Mesenchymal stem cell (in vitro differentiated cells and primary cell): ENCODE measurements at regions not wholly inside any gene's neighbourhood (a gene's known extent, or its start where the extent isn't known, plus 50 kb on each side); places are given as distances from the start of the nearest gene placed in this dataset.

ENCODE experiments used
- DNase-seq: peaks from one replicate; pipeline ENCODE4 v3.0.0-alpha.2; 2013
- H2AFZ ChIP-seq: one replicate; pipeline ENCODE4 v1.6.1; 2013; ENCODE audit warnings: low read depth, mild to moderate bottlenecking, control low read depth, inconsistent platforms, low read length, moderate library complexity
- H2AK5ac ChIP-seq: 2 replicates; pipeline ENCODE4 v1.6.1; 2013; ENCODE audit warnings: low read length, moderate library complexity, mild to moderate bottlenecking, inconsistent platforms; ENCODE audit not compliant: severe bottlenecking
- H2BK120ac ChIP-seq: one replicate; pipeline ENCODE4 v1.6.1; 2013; ENCODE audit warnings: low read depth, mild to moderate bottlenecking, inconsistent platforms, low read length, moderate library complexity
- H2BK12ac ChIP-seq, 2 experiments: one replicate each; pipeline ENCODE4 v1.6.1; 2013; ENCODE audit warnings: inconsistent platforms in 2 of 2, low read length in 2 of 2, mild to moderate bottlenecking in 2 of 2, moderate library complexity in 2 of 2, control low read depth in 1 of 2
- H2BK15ac ChIP-seq: one replicate; pipeline ENCODE4 v1.6.1; 2013; ENCODE audit warnings: mild to moderate bottlenecking, low read depth, inconsistent platforms; ENCODE audit not compliant: poor library complexity, severe bottlenecking
- H2BK5ac ChIP-seq: 2 replicates; pipeline ENCODE4 v1.6.1; 2013; ENCODE audit warnings: low read depth, mild to moderate bottlenecking, low read length, control low read depth, inconsistent platforms; ENCODE audit not compliant: poor library complexity, severe bottlenecking
- H3K14ac ChIP-seq, 2 experiments: one replicate each; pipeline ENCODE4 v1.6.1; 2013; ENCODE audit warnings: inconsistent platforms in 2 of 2, low read length in 2 of 2, control low read depth in 1 of 2, mild to moderate bottlenecking in 1 of 2, moderate library complexity in 1 of 2
- H3K18ac ChIP-seq, 2 experiments: one replicate each; pipeline ENCODE4 v1.6.1; 2013; ENCODE audit warnings: inconsistent platforms in 2 of 2, low read length in 2 of 2, control low read depth in 1 of 2, low read depth in 1 of 2, mild to moderate bottlenecking in 1 of 2
- H3K23ac ChIP-seq, 2 experiments: one replicate each; pipeline ENCODE4 v1.6.1; 2013; ENCODE audit warnings: inconsistent platforms in 2 of 2, low read length in 2 of 2, mild to moderate bottlenecking in 2 of 2, moderate library complexity in 2 of 2, control low read depth in 1 of 2
- H3K27ac ChIP-seq: 2 replicates; pipeline ENCODE4 v1.5.1; 2013; ENCODE audit warnings: mild to moderate bottlenecking, moderate library complexity, low read length, control low read depth, inconsistent platforms; ENCODE audit not compliant: poor library complexity, severe bottlenecking
- H3K27me3 ChIP-seq, 2 experiments: 2 replicates each; pipeline versions ENCODE4 v1.6.1 to v1.7.0; 2013; ENCODE audit warnings: low read length in 2 of 2, mild to moderate bottlenecking in 2 of 2, moderate library complexity in 2 of 2, control low read depth in 1 of 2, inconsistent platforms in 1 of 2; ENCODE audit not compliant: control insufficient read depth in 1 of 2, insufficient read depth in 1 of 2
- H3K36me3 ChIP-seq, 2 experiments: 2 replicates each; pipeline versions ENCODE4 v1.6.1 to v1.7.0; 2013; ENCODE audit warnings: low read length in 2 of 2, control low read depth in 1 of 2, inconsistent platforms in 1 of 2, low read depth in 1 of 2, mild to moderate bottlenecking in 1 of 2; ENCODE audit not compliant: insufficient read depth in 2 of 2, control insufficient read depth in 1 of 2
- H3K4ac ChIP-seq, 2 experiments: one replicate each; pipeline ENCODE4 v1.6.1; 2013; ENCODE audit warnings: inconsistent platforms in 2 of 2, low read length in 2 of 2, mild to moderate bottlenecking in 2 of 2, moderate library complexity in 2 of 2, control low read depth in 1 of 2, low read depth in 1 of 2
- H3K4me1 ChIP-seq: 2 replicates; pipeline ENCODE4 v1.6.1; 2013; ENCODE audit warnings: low read depth, low read length, control low read depth; ENCODE audit not compliant: control insufficient read depth, insufficient read depth
- H3K4me2 ChIP-seq: 2 replicates; pipeline ENCODE4 v1.6.1; 2013; ENCODE audit warnings: low read length, mild to moderate bottlenecking, inconsistent platforms; ENCODE audit not compliant: poor library complexity, severe bottlenecking
- H3K4me3 ChIP-seq, 2 experiments: 2 replicates each; pipeline versions ENCODE4 v1.5.1 to v1.7.0; 2013; ENCODE audit warnings: low read length in 2 of 2, mild to moderate bottlenecking in 2 of 2, control low read depth in 1 of 2, low read depth in 1 of 2; ENCODE audit not compliant: insufficient read depth in 1 of 2
- H3K79me1 ChIP-seq: replicated peaks from 2 replicates; pipeline ENCODE4 v1.6.1; 2013; ENCODE audit warnings: mild to moderate bottlenecking, control low read depth, low read length, inconsistent platforms; ENCODE audit not compliant: poor library complexity, severe bottlenecking
- H3K9ac ChIP-seq: 2 replicates; pipeline ENCODE4 v1.7.0; 2013; ENCODE audit warnings: mild to moderate bottlenecking, low read length, moderate library complexity
- H3K9me3 ChIP-seq: 2 replicates; pipeline ENCODE4 v1.7.0; 2013; ENCODE audit warnings: mild to moderate bottlenecking, low read length; ENCODE audit not compliant: control insufficient read depth
- H4K8ac ChIP-seq: one replicate; pipeline ENCODE4 v1.6.1; 2013; ENCODE audit warnings: inconsistent platforms, mild to moderate bottlenecking, low read length, moderate library complexity
- H4K91ac ChIP-seq: one replicate; pipeline ENCODE4 v1.6.1; 2013; ENCODE audit warnings: mild to moderate bottlenecking, low read length, inconsistent platforms
- WGBS: methylation state at CpG from one replicate; pipeline ENCODE4 v1.1.7; 2013; ENCODE audit warnings: mixed read lengths; 5-methylcytosine and 5-hydroxymethylcytosine counted together

- H3K9me3 ChIP-seq = peaks cover 6% of the 10 kb centered on the region
- H3K36me3 ChIP-seq = no peaks in the 10 kb centered on the region
- H3K9ac ChIP-seq = no peak overlapping the region
- H2BK12ac ChIP-seq = no peak overlapping the region
- H3K4me1 ChIP-seq = peaks cover 2% of the 10 kb centered on the region
- H3K14ac ChIP-seq = no peak overlapping the region
- H4K8ac ChIP-seq = no peak overlapping the region
- no peak overlapping the region for H2AK5ac ChIP-seq
- no peak overlapping the region for H2BK5ac ChIP-seq
- H2BK120ac ChIP-seq = no peak overlapping the region
- no peak overlapping the region for H3K4me3 ChIP-seq
- WGBS = 80% methylated on average over 4 of the region's 5 CpGs
- no peak overlapping the region for H4K91ac ChIP-seq
- no peak overlapping the region for H2AFZ ChIP-seq
- H3K18ac ChIP-seq = no peak overlapping the region
- no peak overlapping the region for H3K27ac ChIP-seq
- H3K79me1 ChIP-seq = no peaks in the 10 kb centered on the region
- no peak overlapping the region for H3K4ac ChIP-seq
- no peak for DNase-seq
- H3K23ac ChIP-seq = no peak overlapping the region
- peaks cover 8 to 86% of the 10 kb centered on the region in 2 experiments for H3K27me3 ChIP-seq
- no peak overlapping the region for H2BK15ac ChIP-seq
- H3K4me2 ChIP-seq = no peak overlapping the region
Observed at GRCh38 chr20:56979125-56979524, 287.3 kb downstream of the BMP7 start.

DNA sequence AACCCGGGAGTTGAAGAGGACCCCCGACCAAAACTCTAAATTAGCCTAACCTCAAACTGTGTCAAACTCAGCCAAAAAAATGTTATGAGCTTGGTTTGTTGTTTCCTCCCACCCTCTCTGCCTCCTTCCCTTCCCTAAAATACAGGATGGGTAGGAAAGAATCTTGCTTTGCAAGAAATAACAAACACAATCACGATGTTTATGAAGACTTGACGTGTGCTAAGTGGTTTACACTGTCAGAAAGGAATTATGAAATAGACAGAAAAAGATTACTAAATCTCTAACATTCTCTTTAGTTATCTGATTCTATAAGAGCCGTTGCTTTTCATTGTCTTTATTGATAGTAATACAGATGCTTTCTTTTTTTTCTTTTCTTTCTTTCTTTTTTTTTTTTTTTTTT is 285.1 kb downstream of the BMP7 start:
- H4K8ac ChIP-seq = no peak overlapping the region
- no peak overlapping the region for H2BK12ac ChIP-seq
- H3K4me3 ChIP-seq = no peak overlapping the region
- no peak overlapping the region for H2AFZ ChIP-seq
- H3K4me1 ChIP-seq = peaks cover 2% of the 10 kb centered on the region
- H3K9ac ChIP-seq = no peak overlapping the region
- peaks cover 0 to 65% of the 10 kb centered on the region in 2 experiments for H3K27me3 ChIP-seq
- no peak overlapping the region for H3K14ac ChIP-seq
- H3K9me3 ChIP-seq = peaks cover 20% of the 10 kb centered on the region
- no peak overlapping the region for H2BK15ac ChIP-seq
- H3K18ac ChIP-seq = peak overlapping the region in 1 of 2 experiments; percentile 48
- H4K91ac ChIP-seq = no peak overlapping the region
- H3K36me3 ChIP-seq = no peaks in the 10 kb centered on the region
- H3K23ac ChIP-seq = no peak overlapping the region
- H3K4me2 ChIP-seq = no peak overlapping the region
- no peak overlapping the region for H2AK5ac ChIP-seq
- no peak overlapping the region for H2BK120ac ChIP-seq
- H3K79me1 ChIP-seq = no peaks in the 10 kb centered on the region
- no peak for DNase-seq
- H3K27ac ChIP-seq = no peak overlapping the region
- H2BK5ac ChIP-seq = no peak overlapping the region
- 76% methylated on average over 2 of the region's 5 CpGs for WGBS
- no peak overlapping the region for H3K4ac ChIP-seq

GRCh38 chr20:56983813-56984212 is 282.6 kb downstream of the BMP7 start:
- H2BK12ac ChIP-seq = no peak overlapping the region
- no peak for DNase-seq
- H3K4ac ChIP-seq = no peak overlapping the region
- H3K14ac ChIP-seq = no peak overlapping the region
- H2AK5ac ChIP-seq = no peak overlapping the region
- peaks cover 31% of the 10 kb centered on the region for H3K9me3 ChIP-seq
- H3K23ac ChIP-seq = no peak overlapping the region
- no peaks in the 10 kb centered on the region for H3K79me1 ChIP-seq
- H2BK5ac ChIP-seq = no peak overlapping the region
- no peak overlapping the region for H3K4me2 ChIP-seq
- no peak overlapping the region for H3K18ac ChIP-seq
- peaks cover 2% of the 10 kb centered on the region for H3K4me1 ChIP-seq
- H4K91ac ChIP-seq = no peak overlapping the region
- H3K36me3 ChIP-seq = no peaks in the 10 kb centered on the region
- no peak overlapping the region for H3K9ac ChIP-seq
- no peak overlapping the region for H2BK120ac ChIP-seq
- H3K4me3 ChIP-seq = no peak overlapping the region
- H4K8ac ChIP-seq = no peak overlapping the region
- H2BK15ac ChIP-seq = no peak overlapping the region
- no peak overlapping the region for H2AFZ ChIP-seq
- H3K27ac ChIP-seq = no peak overlapping the region
- peaks cover 0 to 51% of the 10 kb centered on the region in 2 experiments for H3K27me3 ChIP-seq

GRCh38 chr20:56985066-56985685 is 281.3 kb downstream of the BMP7 start:
- H2BK120ac ChIP-seq = no peak overlapping the region
- no peak overlapping the region for H3K18ac ChIP-seq
- H3K27me3 ChIP-seq = peaks cover 0 to 39% of the 10 kb centered on the region in 2 experiments
- no peak overlapping the region for H4K8ac ChIP-seq
- no peaks in the 10 kb centered on the region for H3K36me3 ChIP-seq
- WGBS = no CpG with 5 or more reads among the region's 2 CpGs
- H4K91ac ChIP-seq = no peak overlapping the region
- no peak overlapping the region for H3K4ac ChIP-seq
- no peak overlapping the region for H3K14ac ChIP-seq
- H3K4me1 ChIP-seq = peaks cover 4% of the 10 kb centered on the region
- no peak overlapping the region for H2AFZ ChIP-seq
- H2BK5ac ChIP-seq = no peak overlapping the region
- no peak overlapping the region for H2BK15ac ChIP-seq
- H2BK12ac ChIP-seq = no peak overlapping the region
- H3K27ac ChIP-seq = no peak overlapping the region
- H3K4me2 ChIP-seq = no peak overlapping the region
- no peak for DNase-seq
- no peak overlapping the region for H2AK5ac ChIP-seq
- no peak overlapping the region for H3K4me3 ChIP-seq
- H3K23ac ChIP-seq = no peak overlapping the region
- H3K79me1 ChIP-seq = no peaks in the 10 kb centered on the region
- peaks cover 31% of the 10 kb centered on the region for H3K9me3 ChIP-seq
- no peak overlapping the region for H3K9ac ChIP-seq
